Activated naive CD4-positive, alpha-beta T cell treated with Interleukin-2 at 50 U/mL for 16 hours (primary cell): ENCODE measurements at regions not wholly inside any gene's neighbourhood (a gene's known extent, or its start where the extent isn't known, plus 50 kb on each side); places are given as distances from the start of the nearest gene placed in this dataset.
"Not testable (repeated sequence)": the region's sequence is repeated elsewhere in the genome, so short reads cannot be mapped to it uniquely, and the experiment has no call there.

Experiments used
- DNase-seq: peaks from one replicate; pipeline ENCODE4 v3.0.0-alpha.2; 2020

DNA sequence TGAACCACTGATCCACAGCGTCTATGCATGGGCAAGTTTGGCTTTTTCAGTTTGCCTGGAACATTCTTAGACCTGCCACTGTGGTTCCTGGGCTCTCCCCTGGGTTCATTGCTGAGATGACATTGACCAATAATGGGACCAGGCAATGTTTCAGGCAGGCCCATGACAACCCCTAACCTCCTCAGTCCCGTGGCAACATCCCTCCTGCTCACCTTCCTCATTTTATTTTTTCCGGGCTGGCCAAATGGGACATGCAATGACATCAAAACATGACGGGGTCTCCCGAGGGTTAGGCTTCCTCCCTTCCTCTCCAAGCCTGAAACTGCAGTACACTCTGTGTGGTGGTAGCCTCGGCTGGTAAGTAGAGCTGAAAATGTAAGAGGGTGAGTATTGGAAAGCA lies 234.0 kb upstream of the RREB1 start:
- DNase-seq = no peak

DNA sequence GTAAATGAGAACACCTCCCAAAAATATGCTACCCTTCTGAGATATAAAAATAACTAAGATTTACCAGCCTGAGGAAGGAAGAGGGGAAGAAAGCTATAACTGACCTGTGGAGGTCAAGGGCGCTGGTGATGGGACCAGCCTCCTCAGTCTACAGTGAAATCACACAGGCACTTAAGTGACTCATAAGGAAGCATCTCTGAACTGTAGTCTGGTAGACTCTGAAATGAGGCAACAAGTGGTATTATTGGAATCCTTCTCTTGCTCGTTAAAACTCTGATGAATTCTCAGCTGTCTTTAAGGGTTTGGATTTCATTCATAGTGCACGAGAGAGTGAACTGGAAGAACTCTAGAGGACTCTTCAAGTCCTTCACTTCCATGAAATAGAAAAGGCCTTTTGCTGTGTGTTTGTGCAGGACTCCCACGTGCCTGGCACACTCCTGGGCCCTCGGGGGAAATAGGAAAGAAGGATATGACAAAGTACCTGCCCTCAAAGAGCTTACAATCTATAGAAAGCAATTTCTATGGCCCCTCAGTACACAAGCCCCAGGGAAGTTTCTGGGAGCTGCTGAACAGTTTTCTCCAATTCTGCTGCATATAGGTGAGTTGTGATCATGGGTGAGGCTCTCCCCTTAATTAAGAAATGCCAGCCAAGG lies 231.8 kb upstream of the RREB1 start:
- DNase-seq = no peak

DNA sequence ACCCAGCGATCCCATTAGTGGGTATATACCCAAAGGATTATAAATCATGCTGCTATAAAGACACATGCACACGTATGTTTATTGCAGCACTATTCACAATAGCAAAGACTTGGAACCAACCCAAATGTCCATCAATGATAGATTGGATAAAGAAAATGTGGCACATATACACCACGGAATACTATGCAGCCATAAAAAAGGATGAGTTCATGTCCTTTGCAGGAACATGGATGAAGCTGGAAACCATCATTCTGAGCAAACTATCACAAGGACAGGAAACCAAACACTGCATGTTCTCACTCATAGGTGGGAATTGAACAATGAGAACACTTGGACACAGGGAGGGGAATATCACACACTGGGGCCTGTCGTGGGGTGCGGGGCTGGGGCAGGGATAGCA lies 230.0 kb upstream of the RREB1 start:
- not testable (repeated sequence) for DNase-seq

DNA sequence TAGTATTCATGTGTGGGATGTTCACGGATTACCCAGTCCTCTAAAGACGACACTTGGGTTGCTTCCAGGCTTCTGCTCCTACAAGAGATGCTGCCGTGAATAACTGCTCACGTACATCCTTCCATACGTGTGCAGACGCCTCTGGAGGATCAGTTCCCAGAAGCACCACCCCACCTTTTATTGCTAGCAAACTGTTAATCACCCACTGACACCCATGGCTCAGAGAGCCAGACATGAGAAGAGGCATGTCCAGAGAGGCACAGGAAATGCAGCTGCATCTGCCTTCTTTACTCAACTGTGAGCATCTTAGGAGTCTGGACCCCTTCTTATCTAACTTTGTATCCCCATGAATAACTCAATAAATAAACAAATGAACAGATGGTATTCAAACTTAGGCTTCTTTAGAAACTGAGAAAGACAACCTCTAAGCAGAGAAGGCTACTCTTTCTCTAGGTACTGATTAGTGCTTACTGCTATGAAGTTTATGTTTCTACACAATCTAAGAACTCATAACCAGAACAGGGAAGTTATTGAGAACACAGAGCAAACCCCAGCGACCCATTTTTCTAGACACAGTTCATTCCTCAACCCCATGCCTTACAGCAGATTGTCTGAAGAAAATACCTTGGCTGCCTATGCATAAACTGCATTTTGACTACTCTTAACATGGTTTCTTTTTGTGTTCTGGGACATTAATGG lies 228.7 kb upstream of the RREB1 start:
- no peak for DNase-seq

DNA sequence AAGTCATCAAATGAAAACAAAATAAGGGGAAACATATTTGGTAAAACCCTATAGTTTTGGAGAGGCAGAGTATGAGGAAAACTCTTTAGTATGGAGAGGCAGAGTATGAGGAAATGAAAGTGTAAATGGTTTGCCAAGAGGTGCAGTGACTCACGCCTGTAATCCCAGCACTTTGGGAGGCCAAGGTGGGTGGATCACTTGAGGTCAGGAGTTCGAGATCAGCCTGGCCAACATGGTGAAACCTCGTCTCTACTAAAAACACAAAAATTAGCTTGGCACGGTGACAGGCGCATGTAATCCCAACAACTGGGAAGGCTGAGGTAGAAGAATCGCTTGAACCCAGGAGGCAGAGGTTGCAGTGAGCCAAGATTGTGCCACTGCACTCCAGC lies 228.2 kb upstream of the RREB1 start:
- not testable (repeated sequence) for DNase-seq

DNA sequence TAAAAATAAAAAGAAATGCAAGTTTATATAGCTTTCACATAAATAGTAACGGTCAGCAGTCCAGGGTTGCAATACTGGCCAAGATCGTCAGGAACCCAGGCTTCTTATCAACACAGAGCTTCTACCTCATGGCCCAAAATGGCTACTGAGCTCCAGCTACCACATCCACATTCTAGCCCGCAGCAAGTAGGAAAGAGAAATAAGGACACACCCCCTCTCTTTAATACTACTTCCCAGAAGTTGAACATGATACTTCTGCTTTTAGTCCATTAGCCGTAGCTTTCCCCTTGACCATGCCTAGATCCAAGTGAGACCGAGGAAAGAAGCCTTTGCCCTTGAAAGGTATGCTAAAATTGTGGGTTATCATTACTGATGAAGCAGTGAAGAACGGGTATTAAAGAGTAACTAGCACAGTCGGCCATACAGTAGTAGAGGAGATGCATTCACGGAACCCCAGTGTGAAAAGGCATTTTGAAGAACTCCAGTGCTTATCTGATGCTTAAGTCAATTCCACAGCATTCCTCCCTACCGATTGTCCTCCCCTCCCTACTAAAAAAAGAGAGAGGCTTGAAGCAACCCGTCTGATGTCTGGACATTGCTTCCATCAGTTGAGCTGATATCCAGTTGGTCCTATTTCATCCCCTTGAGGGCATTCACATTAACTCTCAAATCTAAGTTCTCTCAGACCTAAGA lies 226.9 kb upstream of the RREB1 start:
- no peak for DNase-seq

DNA sequence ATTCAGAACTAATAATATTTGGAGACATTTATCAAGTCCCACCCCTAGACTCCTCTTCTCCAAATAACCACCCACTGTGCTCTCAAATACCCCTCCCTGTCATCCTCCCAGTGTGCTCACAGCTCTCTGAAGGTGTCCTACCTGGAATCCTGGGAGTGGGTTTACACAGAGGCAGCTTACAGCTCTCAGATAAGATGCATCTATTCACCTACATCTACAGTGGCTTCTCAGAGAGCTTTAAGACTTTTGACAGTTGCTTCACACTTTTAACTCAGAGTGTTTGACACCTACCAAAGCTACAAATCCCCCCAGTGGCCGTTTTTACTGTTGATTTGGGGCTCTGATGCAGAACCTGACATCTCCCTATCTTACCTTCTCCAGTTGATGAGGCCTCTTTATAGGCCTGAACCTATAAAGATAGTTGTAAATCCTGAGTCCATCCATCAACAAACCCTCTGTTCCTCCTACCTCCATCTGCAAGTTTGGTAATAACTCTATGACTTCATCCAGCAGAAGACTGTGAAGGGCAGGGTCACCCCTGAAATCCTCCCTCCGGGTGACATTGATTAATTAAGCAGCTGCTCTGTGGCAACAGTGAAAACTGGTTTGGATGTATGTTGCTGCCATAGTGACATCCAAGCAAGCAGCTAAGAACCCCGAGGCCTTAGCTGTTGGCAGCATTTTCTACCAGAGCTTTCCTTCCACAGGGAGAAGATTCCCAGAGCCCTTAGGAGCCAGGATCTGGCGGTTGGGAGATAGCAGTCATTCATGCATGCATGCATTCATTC lies 226.1 kb upstream of the RREB1 start:
- no peak for DNase-seq

DNA sequence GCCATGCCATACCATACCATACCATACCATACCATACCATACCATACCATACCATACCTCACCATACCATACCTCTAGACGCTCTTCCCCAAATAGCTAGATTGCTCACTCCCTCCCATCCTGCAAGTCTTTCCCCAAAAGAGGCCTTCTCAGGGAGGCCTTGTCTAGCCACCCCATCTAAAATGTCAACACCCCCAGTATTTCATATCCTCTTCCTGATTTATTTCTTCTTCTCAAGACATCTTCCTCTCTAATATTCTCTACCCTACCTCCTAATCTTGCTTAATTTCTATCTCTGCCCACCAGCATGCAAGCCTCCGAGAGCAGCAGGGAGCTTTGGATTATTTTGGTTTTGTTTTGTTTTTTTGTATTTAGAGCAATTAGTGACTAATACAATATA lies 225.2 kb upstream of the RREB1 start:
- no peak for DNase-seq

DNA sequence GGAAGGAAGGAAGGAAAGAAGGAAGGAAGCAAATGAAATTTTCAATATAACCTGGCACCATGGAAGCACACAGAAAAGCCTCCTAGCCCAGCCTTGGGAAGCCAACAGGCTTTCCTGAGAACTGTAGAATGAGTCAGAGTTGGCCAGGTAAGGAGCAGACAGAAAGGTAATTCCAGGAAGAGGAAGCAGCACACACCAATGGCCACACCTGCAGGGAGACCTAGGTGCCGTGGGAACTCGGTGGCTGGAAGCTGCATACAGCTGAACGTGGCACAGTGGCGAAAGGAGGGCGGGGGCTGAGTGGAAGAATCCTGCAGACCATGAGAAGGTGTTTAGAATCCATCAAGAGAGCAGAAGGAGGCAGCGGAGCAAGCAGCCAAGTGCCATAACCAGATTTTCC lies 224.8 kb upstream of the RREB1 start:
- DNase-seq = no peak

DNA sequence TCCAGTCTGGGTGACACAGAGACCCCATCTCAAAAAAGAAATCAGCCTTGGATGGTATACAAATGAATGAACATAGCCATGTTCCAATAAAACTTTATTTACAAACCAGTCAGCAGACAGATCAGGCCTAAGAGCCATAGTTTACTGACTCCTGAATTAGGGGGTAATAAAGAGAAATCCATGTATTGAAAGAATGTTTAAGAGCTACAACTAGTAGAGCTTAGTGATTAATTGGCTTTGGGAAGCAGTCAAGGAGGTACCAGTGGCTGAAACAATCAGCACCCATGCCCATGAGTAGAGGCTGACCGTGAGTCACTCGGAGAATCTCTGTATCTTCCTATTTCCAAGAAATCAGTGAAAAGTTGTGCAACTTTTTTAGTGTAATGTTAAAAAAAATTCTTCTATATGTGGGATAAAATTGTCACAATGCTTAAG lies 223.6 kb upstream of the RREB1 start:
- DNase-seq = no peak

DNA sequence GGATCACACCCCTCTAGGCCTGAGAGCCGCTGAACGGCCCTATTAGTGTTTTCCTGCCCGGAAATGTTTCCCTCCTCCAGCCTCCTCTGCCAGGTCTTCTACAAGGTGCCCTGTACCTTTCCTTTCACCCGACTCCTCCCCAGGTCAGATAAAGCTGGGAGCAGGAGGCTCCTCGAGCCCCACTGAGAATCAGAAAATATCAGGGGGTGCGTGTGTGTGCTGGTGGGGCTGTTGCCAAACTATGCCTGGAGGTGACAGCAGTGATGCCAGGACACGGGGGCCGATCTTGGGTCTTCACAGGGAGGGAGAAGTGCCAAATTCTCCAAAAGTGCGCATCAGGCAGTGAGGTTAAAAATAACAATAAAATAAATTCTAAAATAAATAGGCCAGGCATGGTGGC lies 222.8 kb upstream of the RREB1 start:
- no peak for DNase-seq

DNA sequence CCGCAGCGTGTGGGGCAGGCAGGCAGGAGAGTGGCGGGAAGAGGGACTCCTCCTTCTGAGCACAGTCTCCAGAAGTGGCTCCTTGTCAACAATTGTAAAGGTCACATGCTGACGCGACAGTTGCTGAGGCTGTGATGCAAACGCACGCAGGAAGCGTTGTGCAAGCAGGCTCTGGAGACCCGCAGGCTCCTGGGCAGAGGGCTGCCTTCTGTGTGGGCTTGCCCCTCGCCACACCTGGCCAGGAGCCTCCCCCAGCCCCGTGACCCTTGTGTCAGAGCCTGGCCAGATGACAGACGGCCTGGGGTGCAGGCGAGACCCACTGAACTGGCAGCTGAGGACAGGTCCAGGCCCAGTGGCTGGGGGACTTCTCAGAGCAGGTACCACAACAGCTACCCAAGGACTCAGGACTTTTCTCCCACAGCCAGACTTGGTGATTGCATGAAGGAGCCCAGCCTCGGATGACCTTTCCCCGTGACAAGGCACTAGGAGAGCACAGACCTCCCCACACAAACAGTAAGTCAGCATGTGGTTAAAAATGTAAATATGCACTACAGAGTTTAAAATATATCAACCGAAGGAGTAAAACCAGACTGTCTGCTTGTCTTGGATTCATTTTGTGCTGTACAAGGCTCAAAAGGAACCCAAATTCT lies 222.1 kb upstream of the RREB1 start:
- no peak for DNase-seq

DNA sequence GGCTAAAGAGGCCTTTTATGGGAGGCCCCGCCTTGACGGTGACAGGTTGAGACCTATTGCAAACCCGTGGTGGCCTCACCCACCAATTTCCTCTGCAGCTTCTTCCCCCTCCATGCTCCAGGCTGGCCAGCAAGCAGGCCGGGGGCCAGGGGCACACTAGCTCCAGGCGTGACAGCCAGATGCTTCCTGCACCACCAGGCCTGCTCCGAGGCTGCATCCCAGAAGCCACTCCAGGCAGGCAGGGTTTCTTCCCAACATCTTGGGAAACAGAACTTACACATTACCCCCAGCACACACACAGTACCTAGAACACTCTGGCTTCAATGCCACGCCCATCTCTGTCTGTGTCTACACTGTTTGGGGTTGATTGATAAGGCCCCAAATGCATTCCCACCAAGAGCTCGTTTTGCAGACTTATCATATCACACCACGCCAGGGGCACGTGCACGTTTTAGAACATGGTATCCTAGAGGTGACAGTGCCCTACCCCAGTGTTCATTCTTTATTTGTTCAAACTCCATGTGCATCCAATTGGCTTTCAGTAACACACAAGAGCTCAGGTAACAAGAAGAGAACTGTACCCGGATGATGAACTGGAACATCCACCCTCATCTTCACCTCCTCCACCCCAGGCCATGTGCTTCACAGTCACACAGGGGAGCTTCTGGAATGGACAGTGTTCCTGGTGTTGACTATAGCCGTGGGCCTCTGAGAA lies 221.4 kb upstream of the RREB1 start:
- no peak for DNase-seq

DNA sequence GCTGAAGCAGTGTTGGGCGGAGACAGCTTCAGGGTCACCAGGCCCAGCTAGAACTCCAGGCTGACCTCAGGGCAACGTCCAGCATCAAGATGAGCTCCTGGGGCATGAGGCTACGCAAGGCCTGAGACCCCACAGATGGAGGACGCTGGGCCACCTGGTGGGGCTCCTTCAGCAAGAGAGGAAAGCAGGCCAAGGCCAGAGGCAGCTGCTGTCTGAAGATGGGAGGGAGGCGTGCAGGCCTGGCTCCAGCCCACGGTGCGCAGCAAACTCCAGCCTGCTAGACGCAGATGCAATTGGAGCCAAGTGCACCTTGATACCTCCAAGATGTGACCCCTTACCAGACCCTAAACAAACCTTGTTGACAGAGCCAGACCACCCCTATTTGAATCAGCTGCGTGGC lies 220.9 kb upstream of the RREB1 start:
- DNase-seq = no peak

DNA sequence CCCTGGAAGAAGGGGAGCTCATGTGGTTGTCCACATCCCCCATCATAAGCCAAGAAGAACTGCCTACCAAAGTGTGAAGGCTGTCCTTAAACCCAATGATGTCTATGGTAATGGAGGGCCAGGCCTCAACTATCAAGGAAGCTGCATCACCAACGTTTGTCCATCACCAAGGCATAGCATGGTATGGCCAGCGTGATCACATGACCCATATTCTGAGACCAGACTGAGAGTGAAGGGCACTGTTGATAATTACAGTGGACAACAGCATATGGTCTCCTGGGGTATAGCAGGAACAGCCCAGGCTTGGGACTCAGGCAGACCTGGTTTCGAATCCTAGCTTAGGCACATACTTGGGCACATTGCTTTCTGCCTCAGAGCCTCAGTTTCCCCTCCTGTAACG lies 218.2 kb upstream of the RREB1 start:
- DNase-seq = no peak

DNA sequence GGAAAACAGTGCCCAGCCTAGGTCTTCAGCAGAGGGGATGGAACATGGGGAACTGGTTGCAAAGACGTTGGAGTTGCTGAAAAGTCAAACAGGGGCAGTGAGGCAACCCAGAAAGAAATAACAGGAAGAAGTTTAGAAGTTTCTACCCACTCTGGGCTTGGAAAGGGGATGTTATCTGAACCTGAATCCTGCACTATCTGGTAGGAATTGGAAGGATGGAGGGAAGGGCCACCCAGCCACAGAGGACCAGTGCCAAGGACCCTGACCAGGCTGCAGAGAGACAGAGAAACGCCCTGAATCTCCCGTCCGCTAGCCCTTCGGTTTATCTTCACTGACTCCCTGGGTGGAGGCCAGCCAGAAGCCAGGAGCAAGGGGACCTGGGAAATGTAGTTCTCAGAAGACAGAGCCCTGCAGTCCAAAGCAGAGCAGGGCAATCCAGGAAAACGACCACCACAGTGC lies 217.3 kb upstream of the RREB1 start:
- no peak for DNase-seq

DNA sequence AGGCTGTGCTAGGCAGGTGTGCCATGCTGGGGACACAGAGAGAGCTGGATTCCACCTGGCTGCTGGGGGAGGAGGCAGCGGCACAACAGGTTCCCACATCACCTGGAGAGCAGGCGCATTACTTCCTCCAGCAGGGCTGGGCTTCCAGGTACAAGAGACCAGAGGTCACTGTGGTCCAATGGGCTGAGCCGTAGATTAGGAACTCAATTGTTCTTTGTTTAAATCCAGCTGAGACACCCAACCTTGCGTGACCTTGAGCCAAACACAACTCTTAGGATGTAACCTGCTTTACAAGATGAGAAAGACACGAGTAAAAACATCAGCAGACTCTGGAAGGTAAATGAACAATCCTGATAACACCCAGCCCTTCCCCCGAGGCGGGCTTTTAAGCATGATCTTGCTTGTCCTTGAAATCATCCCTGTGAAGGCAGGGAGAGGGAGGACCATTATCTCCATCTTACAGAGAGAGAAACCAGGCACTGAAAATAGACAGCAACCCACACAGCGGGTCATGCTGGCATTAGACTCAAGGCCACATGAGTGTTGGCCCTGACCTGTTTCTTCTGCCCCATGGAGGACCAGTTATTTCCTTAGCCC lies 216.5 kb upstream of the RREB1 start:
- DNase-seq = no peak

DNA sequence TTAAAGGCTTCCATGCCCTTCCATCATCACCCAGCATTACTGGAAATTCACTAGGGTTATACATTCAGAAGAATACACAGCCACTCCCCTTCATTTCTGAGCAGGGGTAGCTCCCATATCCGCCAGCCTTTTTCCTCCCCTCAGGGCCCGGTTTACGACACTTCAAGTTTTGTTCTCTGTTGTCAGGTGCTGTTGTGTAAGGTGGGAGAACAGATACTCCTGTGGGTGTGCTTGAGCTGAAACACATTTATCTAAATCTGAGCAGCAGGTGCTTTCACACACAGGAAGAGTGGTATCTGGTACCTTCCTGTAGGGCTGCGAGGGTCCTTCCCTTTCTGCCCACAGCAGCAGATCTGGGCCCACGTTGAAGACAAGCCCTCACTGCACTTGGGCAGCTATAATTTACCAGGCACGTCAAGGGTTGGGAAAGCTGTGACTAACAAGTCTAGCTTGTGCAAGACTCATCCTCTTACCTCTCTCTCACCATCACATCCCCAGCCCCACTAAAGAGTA lies 215.8 kb upstream of the RREB1 start:
- DNase-seq = no peak

DNA sequence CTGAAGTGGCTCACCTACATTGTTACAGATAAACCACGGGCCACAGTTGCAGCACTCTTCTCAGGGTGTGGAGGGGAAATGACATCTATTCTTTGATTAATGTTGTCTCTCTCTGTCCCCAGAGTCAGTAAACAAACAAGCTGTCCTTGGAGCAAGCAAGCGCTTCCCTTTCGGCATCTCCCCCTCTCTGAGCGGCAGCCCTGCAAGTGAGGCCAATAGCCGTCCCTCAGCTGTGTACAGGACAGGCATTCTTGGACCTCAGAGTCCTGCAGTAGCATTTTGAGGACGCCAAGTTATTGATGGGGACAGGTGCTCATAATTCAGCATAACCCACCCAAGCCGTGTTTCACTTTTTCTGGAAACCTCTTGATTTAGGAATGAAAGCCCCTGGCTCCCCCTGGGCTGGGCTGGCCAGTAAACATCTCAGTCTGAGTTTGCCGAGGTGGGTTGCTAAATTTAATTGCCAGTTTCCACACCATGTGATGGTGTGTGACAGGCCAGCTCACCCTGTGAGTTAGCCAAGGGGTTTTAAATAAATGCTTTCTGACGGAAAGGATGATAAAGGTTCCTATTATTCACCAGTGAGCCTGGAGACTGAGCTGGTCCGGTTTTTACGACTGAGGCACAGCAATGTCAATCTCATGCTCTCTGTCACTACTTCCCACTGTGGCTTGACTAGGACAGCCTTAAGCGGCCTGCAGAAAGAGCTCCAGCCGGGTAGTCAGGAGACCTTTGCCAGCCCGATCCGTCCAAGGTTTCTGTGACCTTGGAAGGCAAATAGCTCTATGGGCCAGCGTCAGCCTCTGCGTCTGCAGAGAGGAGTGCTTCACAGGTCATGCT lies 214.8 kb upstream of the RREB1 start:
- DNase-seq = no peak

DNA sequence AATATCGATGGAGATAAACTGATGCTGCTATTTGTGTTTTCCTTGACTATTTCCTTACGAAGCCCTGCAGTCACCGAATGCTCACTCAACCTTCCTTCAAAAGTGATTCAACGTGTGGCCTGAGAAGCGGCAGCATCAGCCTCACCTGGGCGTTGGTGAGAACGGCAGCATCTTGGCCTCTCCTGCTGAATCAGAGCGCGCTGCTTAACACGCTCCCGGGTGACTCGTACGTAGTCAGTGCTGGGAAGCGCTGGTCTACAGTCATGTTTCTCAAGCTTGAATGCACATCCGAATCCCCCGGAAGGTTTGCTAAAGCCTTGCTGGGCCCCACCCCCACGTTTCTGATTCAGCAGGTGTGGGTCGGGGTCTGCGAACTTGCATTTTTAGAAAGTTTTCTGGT lies 214.1 kb upstream of the RREB1 start:
- no peak for DNase-seq

DNA sequence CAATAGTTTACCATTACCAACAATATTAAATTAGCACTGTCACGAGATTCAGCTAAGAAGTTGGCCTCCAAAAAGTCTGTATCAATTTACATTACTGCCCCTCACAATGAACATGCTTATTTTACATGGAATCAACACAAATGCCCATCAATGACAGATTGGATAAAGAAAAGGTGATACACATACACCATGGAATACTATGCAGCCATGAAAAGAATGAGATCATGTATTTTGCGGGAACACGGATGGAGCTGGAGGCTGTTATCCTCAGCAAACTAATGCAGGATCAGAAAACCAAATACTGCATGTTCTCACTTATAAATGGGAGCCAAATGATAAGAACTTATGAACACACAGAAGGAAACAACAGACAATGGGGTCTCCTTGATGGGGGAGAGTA lies 211.8 kb upstream of the RREB1 start:
- no peak for DNase-seq
